ENCODE measurements at regions not wholly inside any gene's neighbourhood (a gene's known extent, or its start where the extent isn't known, plus 50 kb on each side); places are given as distances from the start of the nearest gene placed in this dataset.

DNA sequence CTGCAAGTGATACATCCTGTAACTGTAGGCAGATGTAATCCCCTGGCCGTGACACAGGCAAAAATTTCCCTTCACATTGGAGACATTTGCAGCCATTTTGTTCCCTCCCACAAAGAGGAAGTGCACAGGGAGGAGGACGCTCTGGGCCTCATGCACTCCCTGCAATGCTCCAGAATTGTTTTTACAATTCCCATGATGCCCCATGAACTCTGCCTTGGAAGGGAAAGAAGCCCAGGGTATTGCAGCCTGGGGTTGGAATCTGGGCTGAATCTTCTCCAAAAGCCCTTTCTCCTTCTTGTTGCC is 491.7 kb downstream of the CCDC171 start:
- TF ChIP-seq, protein P1, sequence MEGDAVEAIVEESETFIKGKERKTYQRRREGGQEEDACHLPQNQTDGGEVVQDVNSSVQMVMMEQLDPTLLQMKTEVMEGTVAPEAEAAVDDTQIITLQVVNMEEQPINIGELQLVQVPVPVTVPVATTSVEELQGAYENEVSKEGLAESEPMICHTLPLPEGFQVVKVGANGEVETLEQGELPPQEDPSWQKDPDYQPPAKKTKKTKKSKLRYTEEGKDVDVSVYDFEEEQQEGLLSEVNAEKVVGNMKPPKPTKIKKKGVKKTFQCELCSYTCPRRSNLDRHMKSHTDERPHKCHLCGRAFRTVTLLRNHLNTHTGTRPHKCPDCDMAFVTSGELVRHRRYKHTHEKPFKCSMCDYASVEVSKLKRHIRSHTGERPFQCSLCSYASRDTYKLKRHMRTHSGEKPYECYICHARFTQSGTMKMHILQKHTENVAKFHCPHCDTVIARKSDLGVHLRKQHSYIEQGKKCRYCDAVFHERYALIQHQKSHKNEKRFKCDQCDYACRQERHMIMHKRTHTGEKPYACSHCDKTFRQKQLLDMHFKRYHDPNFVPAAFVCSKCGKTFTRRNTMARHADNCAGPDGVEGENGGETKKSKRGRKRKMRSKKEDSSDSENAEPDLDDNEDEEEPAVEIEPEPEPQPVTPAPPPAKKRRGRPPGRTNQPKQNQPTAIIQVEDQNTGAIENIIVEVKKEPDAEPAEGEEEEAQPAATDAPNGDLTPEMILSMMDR (IDR thresholded peaks at IDR 0.05) = no peak
- H3K36me3 Mint-ChIP-seq (ENCODE audit: unreplicated experiment) = no peaks in the 10 kb centered on the region
- peak overlapping the region; percentile 84 for H3K27ac Mint-ChIP-seq (ENCODE audit: unreplicated experiment)
- H3K4me3 Mint-ChIP-seq (ENCODE audit: unreplicated experiment) = peak overlapping the region; percentile 10
- H3K9me3 Mint-ChIP-seq (ENCODE audit: unreplicated experiment) = no peaks in the 10 kb centered on the region
- no peaks in the 10 kb centered on the region for H3K27me3 Mint-ChIP-seq (ENCODE audit: unreplicated experiment)
- peaks cover 45% of the 10 kb centered on the region for H3K4me1 Mint-ChIP-seq (ENCODE audit: unreplicated experiment)
- DNase-seq (ENCODE audit: extremely low spot score, unreplicated experiment) = no peak

DNA sequence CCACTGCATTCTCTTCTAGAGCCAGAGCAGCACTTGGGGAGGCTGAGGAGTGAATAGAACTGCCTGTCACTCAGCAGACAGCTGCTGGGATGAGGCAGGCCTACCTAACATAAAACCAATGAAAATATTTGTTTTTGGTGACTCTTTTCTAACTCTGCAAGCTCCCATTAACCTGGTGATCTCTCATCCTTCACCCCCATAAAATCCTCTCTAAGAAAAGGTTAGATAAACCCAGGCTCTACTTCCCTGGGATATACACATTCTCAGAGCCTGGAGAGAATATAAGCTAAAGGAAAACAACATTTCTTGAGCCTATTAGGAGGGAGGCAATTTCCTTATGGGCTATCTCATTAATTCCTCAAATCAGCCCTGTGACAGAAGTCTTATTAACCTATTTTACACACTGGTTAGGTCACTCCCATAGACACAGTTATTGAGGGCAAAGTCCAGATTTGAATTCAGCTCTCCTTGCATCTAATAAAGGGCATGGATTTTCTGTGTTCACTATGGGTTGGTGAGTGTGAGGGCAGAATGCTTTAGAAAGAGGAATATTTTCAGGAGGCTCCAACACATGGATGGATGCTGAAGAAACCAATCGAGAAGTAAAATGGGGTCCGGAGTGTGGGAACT is 492.9 kb downstream of the CCDC171 start:
- Mint-ChIP-seq H3K27ac (ENCODE audit: unreplicated experiment) (peak overlapping the region; percentile 84), H3K27me3 (ENCODE audit: unreplicated experiment) (no peaks in the 10 kb centered on the region), H3K4me1 (ENCODE audit: unreplicated experiment) (peaks cover 34% of the 10 kb centered on the region), H3K4me3 (ENCODE audit: unreplicated experiment) (no peak overlapping the region), H3K9me3 (ENCODE audit: unreplicated experiment) (no peaks in the 10 kb centered on the region), H3K36me3 (ENCODE audit: unreplicated experiment) (no peaks in the 10 kb centered on the region)
- DNase-seq (ENCODE audit: extremely low spot score, unreplicated experiment) = no peak
- TF ChIP-seq, protein P1 (IDR thresholded peaks at IDR 0.05) = no peak

DNA sequence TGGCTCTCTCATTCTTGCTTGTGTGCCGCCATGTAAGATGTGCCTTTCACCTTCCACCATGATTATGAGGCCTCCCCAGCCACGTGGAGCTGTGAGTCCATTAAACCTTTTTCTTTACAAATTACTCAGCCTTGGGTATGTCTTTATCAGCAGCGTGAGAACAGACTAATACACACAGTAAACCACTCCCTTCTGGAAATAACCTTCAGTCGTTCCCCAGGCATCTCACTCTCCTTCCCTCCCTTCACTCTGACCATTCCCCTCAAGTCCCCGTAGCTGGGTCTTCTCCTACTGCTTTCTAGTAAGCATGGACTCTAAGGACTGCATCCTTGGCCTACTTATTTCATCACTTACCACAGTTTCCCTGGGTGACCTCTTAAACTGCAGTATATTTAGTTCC is 493.9 kb downstream of the CCDC171 start:
- Mint-ChIP-seq H3K4me1 (ENCODE audit: unreplicated experiment) (peaks cover 28% of the 10 kb centered on the region), H3K27ac (ENCODE audit: unreplicated experiment) (no peak overlapping the region), H3K9me3 (ENCODE audit: unreplicated experiment) (no peaks in the 10 kb centered on the region), H3K27me3 (ENCODE audit: unreplicated experiment) (no peaks in the 10 kb centered on the region), H3K36me3 (ENCODE audit: unreplicated experiment) (no peaks in the 10 kb centered on the region), H3K4me3 (ENCODE audit: unreplicated experiment) (no peak overlapping the region)
- no peak for DNase-seq (ENCODE audit: extremely low spot score, unreplicated experiment)
- TF ChIP-seq, protein P1 (IDR thresholded peaks at IDR 0.05) = no peak

DNA sequence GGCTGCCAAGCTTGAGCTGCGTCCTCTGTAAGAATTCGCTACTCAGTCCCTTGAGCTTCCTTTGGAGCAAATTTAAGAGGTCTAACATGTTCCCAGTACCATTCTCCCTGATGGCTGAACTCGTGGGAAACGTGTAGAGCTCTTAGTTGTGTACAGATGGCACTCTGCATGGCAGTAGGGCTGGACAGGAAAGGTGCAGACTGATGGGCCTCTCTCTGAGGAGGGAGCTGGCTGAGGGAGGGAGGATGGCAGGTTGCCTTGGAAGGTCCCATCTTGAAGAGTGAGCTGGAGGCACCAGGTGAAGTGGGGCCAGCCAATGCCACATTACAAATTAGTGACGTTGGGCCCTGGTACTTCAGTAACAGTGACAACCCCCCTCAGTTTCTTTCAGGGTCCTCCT is 495.3 kb downstream of the CCDC171 start:
- Mint-ChIP-seq H3K27ac (ENCODE audit: unreplicated experiment) (no peak overlapping the region), H3K27me3 (ENCODE audit: unreplicated experiment) (no peaks in the 10 kb centered on the region), H3K36me3 (ENCODE audit: unreplicated experiment) (no peaks in the 10 kb centered on the region), H3K4me3 (ENCODE audit: unreplicated experiment) (no peak overlapping the region), H3K9me3 (ENCODE audit: unreplicated experiment) (no peaks in the 10 kb centered on the region), H3K4me1 (ENCODE audit: unreplicated experiment) (peaks cover 24% of the 10 kb centered on the region)
- DNase-seq (ENCODE audit: extremely low spot score, unreplicated experiment) = no peak
- TF ChIP-seq, protein P1 (IDR thresholded peaks at IDR 0.05) = no peak

DNA sequence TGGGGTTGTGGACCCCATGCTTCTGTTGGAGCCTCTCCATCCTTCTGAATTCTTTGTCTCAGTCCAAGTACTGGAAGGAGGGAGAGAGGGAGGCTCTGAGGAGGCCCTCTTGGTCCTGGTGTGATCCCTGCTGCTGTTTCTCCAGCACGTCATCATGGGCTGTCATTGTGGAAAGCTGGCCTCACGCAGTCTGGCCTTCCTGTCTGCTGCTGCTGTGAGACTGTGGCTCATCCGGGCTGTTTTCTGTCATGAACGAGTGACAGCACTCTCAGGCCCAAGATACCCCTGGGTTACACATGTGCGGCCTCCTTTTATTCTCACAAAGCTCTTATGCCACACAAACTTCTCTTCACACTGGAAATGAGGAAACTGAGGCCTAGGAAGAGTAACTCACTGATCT is 499.3 kb downstream of the CCDC171 start:
- H3K9me3 Mint-ChIP-seq (ENCODE audit: unreplicated experiment) = no peaks in the 10 kb centered on the region

More for the DNA sequence above, 499.3 kb downstream of the CCDC171 start:
- H3K4me1 Mint-ChIP-seq (ENCODE audit: unreplicated experiment) = no peaks in the 10 kb centered on the region
- H3K27ac Mint-ChIP-seq (ENCODE audit: unreplicated experiment) = no peak overlapping the region
- H3K4me3 Mint-ChIP-seq (ENCODE audit: unreplicated experiment) = no peak overlapping the region
- TF ChIP-seq, protein P1 (IDR thresholded peaks at IDR 0.05) = no peak
- DNase-seq (ENCODE audit: extremely low spot score, unreplicated experiment) = no peak
- H3K27me3 Mint-ChIP-seq (ENCODE audit: unreplicated experiment) = no peaks in the 10 kb centered on the region
- H3K36me3 Mint-ChIP-seq (ENCODE audit: unreplicated experiment) = no peaks in the 10 kb centered on the region

Measured in osteocyte (in vitro differentiated cells).